HepG2 (cell line): ENCODE measurements at regions not wholly inside any gene's neighbourhood (a gene's known extent, or its start where the extent isn't known, plus 50 kb on each side); places are given as distances from the start of the nearest gene placed in this dataset.

ENCODE experiments used
- ATAC-seq: fragments of 200-7000 bp; cut with Tn5 transposase; 3 replicates; pipeline ENCODE4 v1.9.1; 2020; ENCODE audit warnings: mild to moderate bottlenecking, moderate library complexity
- BruUV-seq: library from RNA; stranded (reverse); fragments of 400-500 nt; replicated peaks from 2 replicates; lab custom pipeline; 2021; lab: Mats Ljungman, UMichigan
- CTCF ChIA-PET: fragments of 300-600 bp; formaldehyde crosslinking; extraction: SDS; loops from one replicate; lab custom pipeline; 2021; ENCODE audit warnings: low total read pairs, inconsistent platforms, low intra/inter-chr PET ratio; lab: Yijun Ruan, JAX
- POLR2A ChIA-PET: fragments of 350-600 bp; sonication (Branson Sonifier 250); formaldehyde crosslinking; loops from one replicate; lab custom pipeline; 2020; ENCODE audit warnings: antibody characterized with exemption, inconsistent platforms; lab: Yijun Ruan, JAX
- DNase-seq: peaks from one replicate; pipeline ENCODE4 v3.0.0-alpha.2; 2015; ENCODE audit warnings: low spot score
- FAIRE-seq: peaks from 3 replicates; lab custom pipeline; 2011; peaks lifted over from hg19 to GRCh38; lab: Jason Lieb, UNC
- H2AFZ ChIP-seq: one replicate; pipeline ENCODE4 v1.6.1; 2011; ENCODE audit warnings: low read length, inconsistent platforms
- H3K27ac ChIP-seq: fragments of 300-600 bp; 3 replicates; pipeline ENCODE4 v1.8.0; 2011; ENCODE audit warnings: mixed run types, mild to moderate bottlenecking, mixed read lengths, low read length, inconsistent platforms; ENCODE audit not compliant: insufficient read depth; ENCODE audit errors: extremely low read length
- H3K27me3 ChIP-seq, 2 experiments: fragments of 200-600 bp in 1 of 2; 2 replicates in 1 of 2; 3 replicates in 1 of 2; pipeline versions ENCODE4 v1.6.0 to v1.8.0; 2011; ENCODE audit warnings: low read length in 2 of 2, mild to moderate bottlenecking in 2 of 2, moderate library complexity in 2 of 2, inconsistent platforms in 1 of 2; ENCODE audit not compliant: insufficient read depth in 2 of 2, control insufficient read depth in 1 of 2
- H3K36me3 ChIP-seq, 2 experiments: fragments of 200-600 bp in 1 of 2; replicated peaks in 1 of 2; 2 replicates in 1 of 2; 3 replicates in 1 of 2; pipeline versions ENCODE4 v1.5.1 to v1.8.0; 2011; ENCODE audit warnings: low read length in 2 of 2, inconsistent platforms in 1 of 2; ENCODE audit not compliant: insufficient read depth in 2 of 2, control insufficient read depth in 1 of 2
- H3K4me1 ChIP-seq: 2 replicates; pipeline ENCODE4 v1.5.1; 2012; ENCODE audit warnings: low read length, inconsistent platforms; ENCODE audit not compliant: insufficient read depth
- H3K4me2 ChIP-seq: 2 replicates; pipeline ENCODE4 v1.6.0; 2011; ENCODE audit warnings: low read depth, low read length, inconsistent platforms
- H3K4me3 ChIP-seq, 3 experiments: fragments of 200-600 bp in 1 of 3; sonication (generic), shearing (Covaris generic) in 1 of 3; replicated peaks in 1 of 3; 2 replicates each; pipeline ENCODE4 v1.5.1; 2011 to 2016; ENCODE audit warnings: low read length in 3 of 3, inconsistent platforms in 2 of 3, low read depth in 2 of 3, mild to moderate bottlenecking in 2 of 3, control low read depth in 1 of 3, mixed read lengths in 1 of 3; ENCODE audit not compliant: insufficient read depth in 1 of 3
- H3K79me2 ChIP-seq: one replicate; pipeline ENCODE4 v1.6.1; 2011; ENCODE audit warnings: low read length, inconsistent platforms; ENCODE audit not compliant: insufficient read depth
- H3K9ac ChIP-seq: 2 replicates; pipeline ENCODE4 v1.6.0; 2011; ENCODE audit warnings: mild to moderate bottlenecking, low read depth, low read length, inconsistent platforms; ENCODE audit not compliant: insufficient read depth
- H3K9me3 ChIP-seq: 2 replicates; pipeline ENCODE4 v1.5.1; 2012; ENCODE audit warnings: mild to moderate bottlenecking, low read length
- H4K20me1 ChIP-seq: 2 replicates; pipeline ENCODE4 v1.6.0; 2011; ENCODE audit warnings: inconsistent platforms, mild to moderate bottlenecking, low read length, moderate library complexity; ENCODE audit not compliant: insufficient read depth
- FLYWCH1 ChIP-seq: sonication (generic); formaldehyde crosslinking; IDR thresholded peaks from 2 replicates; pipeline ENCODE4 v1.8.1; 2023; ENCODE audit warnings: mild to moderate bottlenecking, missing genetic modification reagents
- FOXM1 ChIP-seq: sonication (generic); formaldehyde crosslinking; IDR thresholded peaks from 2 replicates; pipeline ENCODE4 v1.5.0; 2020; ENCODE audit warnings: missing genetic modification reagents
- MEF2D ChIP-seq: sonication (generic); formaldehyde crosslinking; IDR thresholded peaks from 2 replicates; pipeline ENCODE4 v1.5.1; 2020; ENCODE audit warnings: mild to moderate bottlenecking, missing genetic modification reagents
- NONO ChIP-seq, 2 experiments: fragments of 450-650 bp in 1 of 2; sonication (generic) in 1 of 2; formaldehyde crosslinking in 1 of 2; IDR thresholded peaks in 1 of 2; conservative IDR thresholded peaks in 1 of 2; 2 replicates each; pipeline versions ENCODE4 v1.6.1 to v1.8.0; 2017 to 2022; ENCODE audit warnings: mild to moderate bottlenecking in 1 of 2, missing genetic modification reagents in 1 of 2, moderate library complexity in 1 of 2
- PLSCR1 ChIP-seq: sonication (generic); formaldehyde crosslinking; IDR thresholded peaks from 2 replicates; pipeline ENCODE4 v1.5.0; 2020; ENCODE audit warnings: missing genetic modification reagents, mild to moderate bottlenecking, borderline replicate concordance
- SMAD1 ChIP-seq: sonication (generic); formaldehyde crosslinking; IDR thresholded peaks from 2 replicates; pipeline ENCODE4 v1.4.0; 2020; ENCODE audit warnings: missing genetic modification reagents, low read depth, mild to moderate bottlenecking, borderline replicate concordance
- TBX3 ChIP-seq: fragments of 450-650 bp; IDR thresholded peaks from 2 replicates; pipeline ENCODE4 v1.6.1; 2017; ENCODE audit warnings: antibody characterized with exemption, mild to moderate bottlenecking, inconsistent platforms, borderline replicate concordance
- TEAD3 ChIP-seq: optimal IDR thresholded peaks from 2 replicates; pipeline ENCODE3; 2016; ENCODE audit warnings: borderline replicate concordance
- ZNF251 ChIP-seq: sonication (generic); formaldehyde crosslinking; IDR thresholded peaks from 2 replicates; pipeline ENCODE4 v1.9.0; 2021; ENCODE audit warnings: mild to moderate bottlenecking, missing genetic modification reagents
- ZNF430 ChIP-seq: sonication (generic); formaldehyde crosslinking; IDR thresholded peaks from 2 replicates; pipeline ENCODE4 v1.9.0; 2021; ENCODE audit warnings: mild to moderate bottlenecking, missing genetic modification reagents
- WGBS: methylation state at CpG from one replicate; pipeline ENCODE4 v1.1.6; 2017; ENCODE audit warnings: low lambda C conversion rate; 5-methylcytosine and 5-hydroxymethylcytosine counted together
- in situ Hi-C: cut with HindIII; loops from 2 replicates; pipeline ENCODE4 v1.10.0; 2017; ENCODE audit warnings: low pct_unique_long_range_greater_than_20kb; ENCODE audit not compliant: extremely low pct_ligation_motif_present
- intact Hi-C: fragments of 100-400 bp; cut with micrococcal nuclease; formaldehyde crosslinking; loops from one replicate; pipeline ENCODE4 v1.10.0; 2022; ENCODE audit not compliant: unreplicated experiment
- TF ChIP-seq, protein P1 (sequence below): sonication (generic); formaldehyde crosslinking; IDR thresholded peaks from 2 replicates; pipeline ENCODE4 v1.5.0; 2020; ENCODE audit warnings: mild to moderate bottlenecking, missing genetic modification reagents
- TF ChIP-seq, protein P2 (sequence below): sonication (generic); formaldehyde crosslinking; IDR thresholded peaks from 2 replicates; pipeline ENCODE4 v1.4.0; 2020; ENCODE audit warnings: mild to moderate bottlenecking, missing genetic modification reagents

GRCh38 chr10:88097092-88097516 lies 233.7 kb downstream of the PTEN start:
- Histone ChIP-seq H3K36me3 (no peaks in the 10 kb centered on the region), H4K20me1 (no peaks in the 10 kb centered on the region), H3K9ac (no peak overlapping the region), H3K79me2 (no peaks in the 10 kb centered on the region), H3K4me3 (no peak overlapping the region), H3K27me3 (0 out of 5 replicates have a peak, but pooled peaks cover 0 to 3% of the 10 kb centered on the region in 2 experiments), H3K4me1 (peaks cover 13% of the 10 kb centered on the region), H3K27ac (no peak overlapping the region), H3K4me2 (no peak overlapping the region), H3K9me3 (no peaks in the 10 kb centered on the region), H2AFZ (no peak overlapping the region)
- FAIRE-seq (no peak), DNase-seq (no peak), ATAC-seq (no peak)
- ChIA-PET CTCF (no interaction called here), POLR2A (no interaction called here)
- WGBS = 66% methylated on average over 2 of the region's 2 CpGs
- in situ Hi-C loops (no loop called here), intact Hi-C loops (no loop called here)
- no TSS peak for BruUV-seq
- TF ChIP-seq FLYWCH1 (no peak), MEF2D (CRISPR knock-in tag) (no peak), ZNF251 (CRISPR knock-in tag) (no peak), PLSCR1 (CRISPR knock-in tag) (no peak), FOXM1 (CRISPR knock-in tag) (no peak), ZNF430 (CRISPR knock-in tag) (no peak), SMAD1 (CRISPR knock-in tag) (no peak), NONO (IDR thresholded peaks at IDR 0.05) (no peak), NONO (CRISPR knock-in tag; conservative IDR thresholded peaks at IDR 0.05) (no peak), TBX3 (no peak), TEAD3 (no peak)
- TF ChIP-seq, protein P1, sequence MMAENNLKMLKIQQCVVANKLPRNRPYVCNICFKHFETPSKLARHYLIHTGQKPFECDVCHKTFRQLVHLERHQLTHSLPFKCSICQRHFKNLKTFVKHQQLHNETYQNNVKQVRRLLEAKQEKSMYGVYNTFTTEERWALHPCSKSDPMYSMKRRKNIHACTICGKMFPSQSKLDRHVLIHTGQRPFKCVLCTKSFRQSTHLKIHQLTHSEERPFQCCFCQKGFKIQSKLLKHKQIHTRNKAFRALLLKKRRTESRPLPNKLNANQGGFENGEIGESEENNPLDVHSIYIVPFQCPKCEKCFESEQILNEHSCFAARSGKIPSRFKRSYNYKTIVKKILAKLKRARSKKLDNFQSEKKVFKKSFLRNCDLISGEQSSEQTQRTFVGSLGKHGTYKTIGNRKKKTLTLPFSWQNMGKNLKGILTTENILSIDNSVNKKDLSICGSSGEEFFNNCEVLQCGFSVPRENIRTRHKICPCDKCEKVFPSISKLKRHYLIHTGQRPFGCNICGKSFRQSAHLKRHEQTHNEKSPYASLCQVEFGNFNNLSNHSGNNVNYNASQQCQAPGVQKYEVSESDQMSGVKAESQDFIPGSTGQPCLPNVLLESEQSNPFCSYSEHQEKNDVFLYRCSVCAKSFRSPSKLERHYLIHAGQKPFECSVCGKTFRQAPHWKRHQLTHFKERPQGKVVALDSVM (CRISPR knock-in tag) = no peak
- TF ChIP-seq, protein P2, sequence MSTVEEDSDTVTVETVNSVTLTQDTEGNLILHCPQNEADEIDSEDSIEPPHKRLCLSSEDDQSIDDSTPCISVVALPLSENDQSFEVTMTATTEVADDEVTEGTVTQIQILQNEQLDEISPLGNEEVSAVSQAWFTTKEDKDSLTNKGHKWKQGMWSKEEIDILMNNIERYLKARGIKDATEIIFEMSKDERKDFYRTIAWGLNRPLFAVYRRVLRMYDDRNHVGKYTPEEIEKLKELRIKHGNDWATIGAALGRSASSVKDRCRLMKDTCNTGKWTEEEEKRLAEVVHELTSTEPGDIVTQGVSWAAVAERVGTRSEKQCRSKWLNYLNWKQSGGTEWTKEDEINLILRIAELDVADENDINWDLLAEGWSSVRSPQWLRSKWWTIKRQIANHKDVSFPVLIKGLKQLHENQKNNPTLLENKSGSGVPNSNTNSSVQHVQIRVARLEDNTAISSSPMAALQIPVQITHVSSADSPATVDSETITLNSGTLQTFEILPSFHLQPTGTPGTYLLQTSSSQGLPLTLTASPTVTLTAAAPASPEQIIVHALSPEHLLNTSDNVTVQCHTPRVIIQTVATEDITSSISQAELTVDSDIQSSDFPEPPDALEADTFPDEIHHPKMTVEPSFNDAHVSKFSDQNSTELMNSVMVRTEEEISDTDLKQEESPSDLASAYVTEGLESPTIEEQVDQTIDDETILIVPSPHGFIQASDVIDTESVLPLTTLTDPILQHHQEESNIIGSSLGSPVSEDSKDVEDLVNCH (CRISPR knock-in tag) = no peak
- TF ChIP-seq, all 625 proteins: peak for 0
